NT2/D1 (cell line): ENCODE measurements at regions not wholly inside any gene's neighbourhood (a gene's known extent, or its start where the extent isn't known, plus 50 kb on each side); places are given as distances from the start of the nearest gene placed in this dataset.

Experiments
- YY1 ChIP-seq: IDR thresholded peaks from 2 replicates; pipeline ENCODE4 v1.6.1; 2011; ENCODE audit not compliant: insufficient read length, insufficient read depth
- ZNF274 ChIP-seq: IDR thresholded peaks from 2 replicates; pipeline ENCODE4 v1.6.1; 2011; ENCODE audit warnings: mild to moderate bottlenecking, low read depth, low read length

DNA sequence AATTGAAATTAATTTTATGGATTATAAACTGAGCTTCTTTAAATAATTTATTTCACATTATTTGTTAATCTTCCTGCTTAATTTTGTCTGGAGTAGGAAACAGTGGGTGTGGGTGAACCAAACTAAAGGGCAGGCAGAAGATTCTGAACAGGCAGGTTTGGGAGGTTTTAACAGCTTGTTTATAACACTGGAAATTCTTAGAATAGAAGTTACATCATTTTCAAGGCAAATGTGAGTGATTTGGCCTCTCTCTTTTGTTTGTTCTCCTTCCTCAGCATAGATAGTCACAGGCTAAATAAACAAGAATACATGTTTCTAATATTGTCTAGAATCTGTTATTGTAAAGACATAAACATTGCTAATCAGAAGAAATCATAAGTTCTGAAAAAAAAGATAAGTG is 970.9 kb upstream of the NUDT12 start:
- TF ChIP-seq ZNF274 (no peak), YY1 (no peak)
